Embryonic facial prominence (tissue), 1 donor: ENCODE measurements at regions not wholly inside any gene's neighbourhood (a gene's known extent, or its start where the extent isn't known, plus 50 kb on each side); places are given as distances from the start of the nearest gene placed in this dataset.

Experiments
- DNase-seq: peaks from one replicate; pipeline ENCODE4 v3.0.0-alpha.2; 2016; ENCODE audit errors: extremely low spot score

DNA sequence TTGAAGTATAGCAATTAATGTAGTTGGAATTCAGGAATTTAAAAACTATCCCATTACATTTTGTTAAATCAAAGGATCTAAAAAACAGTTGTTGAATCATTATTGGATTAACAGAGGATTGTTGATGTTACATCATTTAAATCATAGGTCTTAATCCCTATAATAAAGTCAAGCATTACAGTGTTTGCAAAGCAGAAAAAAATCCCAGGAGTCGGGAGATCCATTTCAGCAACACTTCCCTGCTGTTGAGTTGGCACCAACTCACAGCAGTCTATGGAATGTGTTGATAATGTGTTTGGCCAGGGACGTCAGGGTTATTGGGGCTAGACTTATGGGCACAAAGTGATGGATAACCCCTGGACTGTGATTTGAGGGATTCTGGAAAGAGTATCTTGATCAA is 99.1 kb upstream of the TMTC1 start:
- no peak for DNase-seq

GRCh38 chr12:29880987-29881386 is 97.2 kb upstream of the TMTC1 start:
- DNase-seq: no peak

DNA sequence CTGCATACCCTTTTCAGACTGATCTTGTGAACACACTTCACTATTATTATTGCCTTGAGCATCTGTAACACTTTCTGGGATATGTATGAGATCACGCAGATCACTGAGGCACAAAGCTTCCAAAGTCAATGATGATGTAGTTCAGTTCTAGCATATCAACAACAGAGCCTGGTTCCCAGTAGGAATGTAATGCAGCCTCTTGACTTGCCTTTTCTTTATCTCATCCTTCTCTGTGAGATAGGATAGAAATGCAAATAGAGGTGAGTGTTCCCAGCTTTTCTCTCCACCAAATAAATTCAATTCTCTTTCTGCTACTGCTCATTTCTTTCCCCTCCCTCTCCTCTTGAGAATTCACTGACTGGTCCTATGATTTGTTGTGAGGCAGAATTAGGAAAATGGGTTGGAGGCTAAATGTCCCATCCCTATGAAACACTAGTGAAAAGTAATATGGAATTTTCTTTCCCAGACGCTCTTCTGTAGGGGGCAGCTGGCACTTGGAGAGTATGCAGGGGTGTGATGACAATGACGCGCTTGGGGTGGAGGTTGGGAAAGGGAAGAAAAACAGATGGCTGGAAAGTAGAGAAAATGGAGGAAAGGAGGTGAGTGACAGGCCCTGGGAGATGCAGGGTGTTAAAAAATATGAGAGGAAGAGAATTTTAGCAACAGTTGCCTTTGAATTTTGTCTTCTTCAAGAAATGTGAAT is 96.0 kb upstream of the TMTC1 start:
- DNase-seq: no peak

- DNase-seq: no peak
These were observed 86.2 kb upstream of the TMTC1 start for GRCh38 chr12:29869946-29870345.

GRCh38 chr12:29867823-29868222 is 84.1 kb upstream of the TMTC1 start:
- no peak for DNase-seq

DNA sequence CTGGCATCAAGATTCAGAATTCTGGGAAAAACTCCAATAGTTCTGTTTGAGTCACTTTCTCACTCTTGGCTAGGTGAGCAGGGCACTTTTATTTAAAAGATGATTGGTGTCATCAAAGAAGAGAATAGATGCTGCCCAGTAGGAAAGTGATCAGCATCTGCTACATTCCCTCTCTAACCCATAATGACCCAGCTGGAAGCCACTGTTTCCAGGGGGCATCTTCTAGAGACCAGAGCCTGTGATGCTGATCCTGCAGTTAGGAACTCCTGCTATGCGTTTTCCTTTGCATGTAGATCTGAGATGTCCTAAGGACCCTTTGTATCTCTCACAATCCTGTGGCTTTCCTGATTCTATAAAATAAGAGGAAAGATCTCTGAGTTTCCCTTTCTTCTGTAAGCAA is 79.9 kb upstream of the TMTC1 start:
- no peak for DNase-seq

- DNase-seq: no peak
These were observed 74.6 kb upstream of the TMTC1 start for GRCh38 chr12:29858270-29858786.

DNA sequence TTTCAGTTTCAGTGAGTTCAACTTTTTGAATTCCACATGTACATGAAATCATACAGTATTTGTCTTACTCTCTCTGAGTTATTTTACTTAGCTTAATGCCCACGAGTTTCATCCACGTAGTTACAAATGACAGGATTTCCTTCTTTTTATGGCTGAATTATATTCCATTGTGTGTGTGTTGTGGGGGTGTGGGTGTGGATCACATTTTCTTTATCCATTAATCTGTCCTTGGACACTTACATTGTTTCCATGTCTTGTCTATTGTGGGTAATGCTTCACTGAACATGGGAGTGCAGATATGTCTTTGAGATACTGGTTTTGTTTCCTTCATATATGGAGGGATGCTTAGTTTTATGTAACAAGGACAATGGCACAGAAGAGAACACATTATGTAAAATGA is 63.5 kb upstream of the TMTC1 start:
- DNase-seq: no peak

- no peak for DNase-seq
These were observed 60.9 kb upstream of the TMTC1 start for GRCh38 chr12:29844667-29845066.

DNA sequence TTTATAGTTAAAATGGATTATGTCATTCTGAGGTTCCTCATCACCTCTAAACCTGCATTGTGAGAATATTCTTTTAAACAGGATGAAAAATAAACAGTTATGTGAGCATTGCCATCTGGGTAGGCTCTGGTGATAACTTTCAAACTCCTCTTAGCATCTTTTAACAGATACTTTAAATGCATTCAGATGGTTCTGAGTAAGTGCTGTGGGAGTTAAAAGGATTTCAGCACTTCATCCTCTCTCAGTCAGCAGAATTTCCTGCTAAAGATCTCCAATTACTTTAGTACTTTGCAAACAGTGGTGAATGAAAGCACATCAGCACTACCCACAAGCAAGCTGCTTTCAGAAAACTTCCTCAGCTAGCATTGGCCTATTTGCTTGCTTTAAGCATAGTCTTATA is 59.3 kb upstream of the TMTC1 start:
- DNase-seq: no peak

GRCh38 chr12:29838768-29839167 is 55.0 kb upstream of the TMTC1 start:
- DNase-seq: no peak
